Osteoblast (primary cell): ENCODE measurements at regions not wholly inside any gene's neighbourhood (a gene's known extent, or its start where the extent isn't known, plus 50 kb on each side); places are given as distances from the start of the nearest gene placed in this dataset.

ENCODE experiments used
- DNase-seq: peaks from one replicate; pipeline ENCODE4 v3.0.0; 2011; ENCODE audit warnings: low spot score, mixed read lengths; ENCODE audit not compliant: insufficient read length; ENCODE audit errors: missing footprints
- H2AFZ ChIP-seq: 2 replicates; pipeline ENCODE4 v1.6.0; 2011; ENCODE audit warnings: mild to moderate bottlenecking, low read length
- H3K27ac ChIP-seq: 2 replicates; pipeline ENCODE4 v1.5.1; 2011; ENCODE audit warnings: mild to moderate bottlenecking, low read depth, low read length, moderate library complexity
- H3K27me3 ChIP-seq: 2 replicates; pipeline ENCODE4 v1.6.0; 2012; ENCODE audit warnings: mild to moderate bottlenecking, control low read depth, inconsistent platforms, low read length, moderate library complexity; ENCODE audit not compliant: insufficient read depth
- H3K36me3 ChIP-seq: 2 replicates; pipeline ENCODE4 v1.5.1; 2011; ENCODE audit warnings: mild to moderate bottlenecking, low read length, control low read depth, moderate library complexity; ENCODE audit not compliant: insufficient read depth
- H3K4me1 ChIP-seq: 2 replicates; pipeline ENCODE4 v1.5.1; 2011; ENCODE audit warnings: mild to moderate bottlenecking, low read length, control low read depth, moderate library complexity; ENCODE audit not compliant: insufficient read depth
- H3K4me2 ChIP-seq: 2 replicates; pipeline ENCODE4 v1.6.0; 2011; ENCODE audit warnings: mild to moderate bottlenecking, low read length; ENCODE audit not compliant: insufficient read depth
- H3K4me3 ChIP-seq: fragments of 200-600 bp; sonication (generic); 3 replicates; pipeline ENCODE4 v1.5.1; 2012; ENCODE audit warnings: mild to moderate bottlenecking, low read length, inconsistent platforms; ENCODE audit not compliant: insufficient read depth
- H3K79me2 ChIP-seq: 2 replicates; pipeline ENCODE4 v1.6.0; 2012; ENCODE audit warnings: mild to moderate bottlenecking, low read length, control low read depth, inconsistent platforms; ENCODE audit not compliant: insufficient read depth
- H3K9me3 ChIP-seq: 2 replicates; pipeline ENCODE4 v1.5.1; 2011; ENCODE audit warnings: low read depth, low read length, control low read depth
- H4K20me1 ChIP-seq: 2 replicates; pipeline ENCODE4 v1.6.0; 2012; ENCODE audit warnings: mild to moderate bottlenecking, low read length, control low read depth; ENCODE audit not compliant: insufficient read depth
- CTCF ChIP-seq: IDR thresholded peaks from 2 replicates; pipeline ENCODE4 v1.5.1; 2011; ENCODE audit warnings: mild to moderate bottlenecking, low read depth, low read length, moderate library complexity; ENCODE audit errors: extremely low read depth

- H3K4me2 ChIP-seq = no peak overlapping the region
- H3K36me3 ChIP-seq = no peaks in the 10 kb centered on the region
- H3K79me2 ChIP-seq = no peaks in the 10 kb centered on the region
- no peak for TF ChIP-seq CTCF
- no peak overlapping the region for H3K27ac ChIP-seq
- DNase-seq = no peak
- H3K4me3 ChIP-seq = no peak overlapping the region
- peaks cover 1% of the 10 kb centered on the region for H3K9me3 ChIP-seq
- H3K4me1 ChIP-seq = no peaks in the 10 kb centered on the region
- no peaks in the 10 kb centered on the region for H3K27me3 ChIP-seq
- no peak overlapping the region for H2AFZ ChIP-seq
- H4K20me1 ChIP-seq = no peaks in the 10 kb centered on the region
Measured at GRCh38 chr15:53226559-53226958, 436.4 kb upstream of the ONECUT1 start.

GRCh38 chr15:53225781-53226180 is 435.6 kb upstream of the ONECUT1 start:
- no peak for TF ChIP-seq CTCF
- Histone ChIP-seq H3K79me2 (no peaks in the 10 kb centered on the region), H4K20me1 (no peaks in the 10 kb centered on the region), H3K4me3 (no peak overlapping the region), H3K36me3 (no peaks in the 10 kb centered on the region), H3K9me3 (no peaks in the 10 kb centered on the region), H3K27ac (no peak overlapping the region), H2AFZ (no peak overlapping the region), H3K27me3 (no peaks in the 10 kb centered on the region), H3K4me1 (no peaks in the 10 kb centered on the region), H3K4me2 (no peak overlapping the region)
- DNase-seq = no peak

- H3K4me3 ChIP-seq = no peak overlapping the region
- H3K36me3 ChIP-seq = no peaks in the 10 kb centered on the region
- H3K4me2 ChIP-seq = no peak overlapping the region
- TF ChIP-seq CTCF = no peak
- H4K20me1 ChIP-seq = no peaks in the 10 kb centered on the region
- no peak overlapping the region for H3K27ac ChIP-seq
- no peaks in the 10 kb centered on the region for H3K9me3 ChIP-seq
- H2AFZ ChIP-seq = no peak overlapping the region
- no peaks in the 10 kb centered on the region for H3K27me3 ChIP-seq
- H3K79me2 ChIP-seq = no peaks in the 10 kb centered on the region
- no peak for DNase-seq
- H3K4me1 ChIP-seq = no peaks in the 10 kb centered on the region
Measured at GRCh38 chr15:53224371-53224770, 434.2 kb upstream of the ONECUT1 start.

- no peaks in the 10 kb centered on the region for H3K9me3 ChIP-seq
- no peak overlapping the region for H2AFZ ChIP-seq
- no peak overlapping the region for H3K4me2 ChIP-seq
- H3K79me2 ChIP-seq = no peaks in the 10 kb centered on the region
- DNase-seq = no peak
- H4K20me1 ChIP-seq = no peaks in the 10 kb centered on the region
- no peak overlapping the region for H3K27ac ChIP-seq
- no peaks in the 10 kb centered on the region for H3K4me1 ChIP-seq
- H3K36me3 ChIP-seq = no peaks in the 10 kb centered on the region
- TF ChIP-seq CTCF = no peak
- no peaks in the 10 kb centered on the region for H3K27me3 ChIP-seq
- no peak overlapping the region for H3K4me3 ChIP-seq
Measured at GRCh38 chr15:53223815-53224214, 433.7 kb upstream of the ONECUT1 start.
